HFFc6 (cell line): ENCODE measurements at regions not wholly inside any gene's neighbourhood (a gene's known extent, or its start where the extent isn't known, plus 50 kb on each side); places are given as distances from the start of the nearest gene placed in this dataset.

Experiments
- DNase-seq: peaks from one replicate; pipeline ENCODE4 v3.0.0-alpha.2; 2018
- H3K27ac Mint-ChIP-seq: 2 replicates; pipeline ENCODE4 v1.8.0; 2020; ENCODE audit warnings: mild to moderate bottlenecking, mixed read lengths
- H3K27me3 Mint-ChIP-seq: 2 replicates; pipeline ENCODE4 v1.8.0; 2021; ENCODE audit warnings: mild to moderate bottlenecking, moderate library complexity, mixed read lengths; ENCODE audit not compliant: insufficient read depth
- H3K36me3 Mint-ChIP-seq: 2 replicates; pipeline ENCODE4 v1.8.0; 2021; ENCODE audit warnings: low read depth, mixed read lengths
- H3K4me1 Mint-ChIP-seq: 2 replicates; pipeline ENCODE4 v1.8.0; 2020; ENCODE audit warnings: low read depth, mixed read lengths
- H3K4me3 Mint-ChIP-seq: 2 replicates; pipeline ENCODE4 v1.8.0; 2020; ENCODE audit warnings: mild to moderate bottlenecking, moderate library complexity, mixed read lengths
- H3K9me3 Mint-ChIP-seq: 2 replicates; pipeline ENCODE4 v1.8.0; 2020; ENCODE audit warnings: mild to moderate bottlenecking, mixed read lengths
- CTCF ChIP-seq: fragments of 200-600 bp; sonication (generic); IDR thresholded peaks from 2 replicates; pipeline ENCODE4 v1.5.0; 2021; ENCODE audit warnings: antibody characterized with exemption, mild to moderate bottlenecking

GRCh38 chr14:82766123-82766522 lies 1232.5 kb upstream of the SEL1L start:
- no peak overlapping the region for H3K4me3 Mint-ChIP-seq

GRCh38 chr14:82766996-82767395 lies 1233.3 kb upstream of the SEL1L start:
- Mint-ChIP-seq H3K27ac (no peak overlapping the region), H3K36me3 (no peaks in the 10 kb centered on the region), H3K4me3 (no peak overlapping the region), H3K27me3 (no peaks in the 10 kb centered on the region), H3K9me3 (peaks cover 43% of the 10 kb centered on the region), H3K4me1 (no peaks in the 10 kb centered on the region)
- TF ChIP-seq CTCF, result no peak
- no peak for DNase-seq

More at GRCh38 chr14:82766123-82766522, 1232.5 kb upstream of the SEL1L start:
- Mint-ChIP-seq H3K4me1 (no peaks in the 10 kb centered on the region), H3K36me3 (no peaks in the 10 kb centered on the region), H3K27ac (no peak overlapping the region), H3K9me3 (peaks cover 41% of the 10 kb centered on the region), H3K27me3 (no peaks in the 10 kb centered on the region; the same call in 1 of the 2 replicates)
- no peak for DNase-seq
- no peak for TF ChIP-seq CTCF

- Mint-ChIP-seq H3K27me3 (no peaks in the 10 kb centered on the region), H3K4me3 (no peak overlapping the region), H3K9me3 (peaks cover 69% of the 10 kb centered on the region), H3K36me3 (no peaks in the 10 kb centered on the region), H3K4me1 (no peaks in the 10 kb centered on the region), H3K27ac (no peak overlapping the region)
- TF ChIP-seq CTCF, result no peak
- no peak for DNase-seq
Measured at GRCh38 chr14:82776958-82777357, 1243.3 kb upstream of the SEL1L start.

GRCh38 chr14:82778008-82778590 lies 1244.4 kb upstream of the SEL1L start:
- Mint-ChIP-seq H3K27ac (no peak overlapping the region), H3K27me3 (no peaks in the 10 kb centered on the region), H3K36me3 (no peaks in the 10 kb centered on the region), H3K9me3 (peaks cover 67% of the 10 kb centered on the region), H3K4me1 (no peaks in the 10 kb centered on the region), H3K4me3 (no peak overlapping the region)
- no peak for DNase-seq
- no peak for TF ChIP-seq CTCF

GRCh38 chr14:82778601-82779000 lies 1244.9 kb upstream of the SEL1L start:
- H3K27ac Mint-ChIP-seq, result no peak overlapping the region
- H3K36me3 Mint-ChIP-seq, result no peaks in the 10 kb centered on the region
- no peak for DNase-seq
- H3K4me3 Mint-ChIP-seq, result no peak overlapping the region
- TF ChIP-seq CTCF, result no peak
- peaks cover 62% of the 10 kb centered on the region for H3K9me3 Mint-ChIP-seq
- no peaks in the 10 kb centered on the region for H3K27me3 Mint-ChIP-seq
- no peaks in the 10 kb centered on the region for H3K4me1 Mint-ChIP-seq

- no peak overlapping the region for H3K27ac Mint-ChIP-seq
Measured at GRCh38 chr14:82779301-82779700, 1245.6 kb upstream of the SEL1L start.

More at GRCh38 chr14:82779301-82779700, 1245.6 kb upstream of the SEL1L start:
- H3K27me3 Mint-ChIP-seq, result no peaks in the 10 kb centered on the region
- H3K4me3 Mint-ChIP-seq, result no peak overlapping the region
- H3K36me3 Mint-ChIP-seq, result no peaks in the 10 kb centered on the region
- TF ChIP-seq CTCF, result no peak
- no peaks in the 10 kb centered on the region for H3K4me1 Mint-ChIP-seq
- DNase-seq, result no peak
- H3K9me3 Mint-ChIP-seq, result peaks cover 62% of the 10 kb centered on the region
